ENCODE measurements at regions not wholly inside any gene's neighbourhood (a gene's known extent, or its start where the extent isn't known, plus 50 kb on each side); places are given as distances from the start of the nearest gene placed in this dataset.

- H3K4me3 ChIP-seq (ENCODE audit: low read depth, low read length), result no peak overlapping the region
- TF ChIP-seq CTCF (IDR thresholded peaks at IDR 0.05; ENCODE audit: low read depth, low read length), result no peak
- in situ Hi-C loops (cut with HindIII; ENCODE audit: low sequenced_read_pairs), result no loop called here
- no peak for DNase-seq (ENCODE audit: low read depth, low spot score)
These were observed 77.3 kb upstream of the PLCXD3 start for GRCh38 chr5:41587668-41588067.

- TF ChIP-seq CTCF (IDR thresholded peaks at IDR 0.05; ENCODE audit: low read depth, low read length), result no peak
- no peak overlapping the region for H3K4me3 ChIP-seq (ENCODE audit: low read depth, low read length)
- in situ Hi-C loops (cut with HindIII; ENCODE audit: low sequenced_read_pairs), result no loop called here
- no peak for DNase-seq (ENCODE audit: low read depth, low spot score)
These were observed 64.8 kb upstream of the PLCXD3 start for GRCh38 chr5:41575110-41575779.

GRCh38 chr5:41574391-41574790, 64.0 kb upstream of the PLCXD3 start:
- in situ Hi-C loops (cut with HindIII; ENCODE audit: low sequenced_read_pairs), result no loop called here
- H3K4me3 ChIP-seq (ENCODE audit: low read depth, low read length), result no peak overlapping the region
- no peak for TF ChIP-seq CTCF (IDR thresholded peaks at IDR 0.05; ENCODE audit: low read depth, low read length)
- no peak for DNase-seq (ENCODE audit: low read depth, low spot score)
